ENCODE measurements at regions not wholly inside any gene's neighbourhood (a gene's known extent, or its start where the extent isn't known, plus 50 kb on each side); places are given as distances from the start of the nearest gene placed in this dataset.

GRCh38 chr16:77541165-77541564 lies 106.3 kb upstream of the ADAMTS18 start:
- no peak overlapping the region for H3K4me3 ChIP-seq (replicated peaks; ENCODE audit: insufficient read depth, low read length)
- DNase-seq (ENCODE audit: low read depth in 1 of 2, low spot score in 1 of 2), result no peak
- no peaks in the 10 kb centered on the region for H3K27me3 ChIP-seq (ENCODE audit: insufficient read depth, poor library complexity, severe bottlenecking)
- TF ChIP-seq REST (IDR thresholded peaks at IDR 0.05; ENCODE audit: insufficient replicate concordance, low read depth) (no peak), GABPA (IDR thresholded peaks at IDR 0.05; ENCODE audit: low read depth) (no peak), SPI1 (IDR thresholded peaks at IDR 0.05; ENCODE audit: borderline replicate concordance, low read depth) (no peak), CTCF (IDR thresholded peaks at IDR 0.05; ENCODE audit: insufficient read depth, low read length) (no peak), POLR2AphosphoS5 (IDR thresholded peaks at IDR 0.05; ENCODE audit: low read depth) (no peak)
- no peak overlapping the region for H3K27ac ChIP-seq (replicated peaks)

GRCh38 chr16:77548151-77548550 lies 113.3 kb upstream of the ADAMTS18 start:
- no peak for DNase-seq (ENCODE audit: low read depth in 1 of 2, low spot score in 1 of 2)
- TF ChIP-seq GABPA (IDR thresholded peaks at IDR 0.05; ENCODE audit: low read depth), result no peak
- no peak for TF ChIP-seq SPI1 (IDR thresholded peaks at IDR 0.05; ENCODE audit: borderline replicate concordance, low read depth)
- TF ChIP-seq REST (IDR thresholded peaks at IDR 0.05; ENCODE audit: insufficient replicate concordance, low read depth), result no peak
- TF ChIP-seq CTCF (IDR thresholded peaks at IDR 0.05; ENCODE audit: insufficient read depth, low read length), result no peak
- no peak for TF ChIP-seq POLR2AphosphoS5 (IDR thresholded peaks at IDR 0.05; ENCODE audit: low read depth)
- Histone ChIP-seq H3K4me3 (replicated peaks; ENCODE audit: insufficient read depth, low read length) (no peak overlapping the region), H3K27me3 (ENCODE audit: insufficient read depth, poor library complexity, severe bottlenecking) (no peaks in the 10 kb centered on the region), H3K27ac (replicated peaks) (no peak overlapping the region)

GRCh38 chr16:77548766-77549165 lies 113.9 kb upstream of the ADAMTS18 start:
- Histone ChIP-seq H3K4me3 (replicated peaks; ENCODE audit: insufficient read depth, low read length) (no peak overlapping the region), H3K27me3 (ENCODE audit: insufficient read depth, poor library complexity, severe bottlenecking) (no peaks in the 10 kb centered on the region), H3K27ac (replicated peaks) (no peak overlapping the region)
- TF ChIP-seq CTCF (IDR thresholded peaks at IDR 0.05; ENCODE audit: insufficient read depth, low read length), result no peak
- TF ChIP-seq POLR2AphosphoS5 (IDR thresholded peaks at IDR 0.05; ENCODE audit: low read depth), result no peak
- no peak for TF ChIP-seq SPI1 (IDR thresholded peaks at IDR 0.05; ENCODE audit: borderline replicate concordance, low read depth)
- TF ChIP-seq REST (IDR thresholded peaks at IDR 0.05; ENCODE audit: insufficient replicate concordance, low read depth), result no peak
- no peak for TF ChIP-seq GABPA (IDR thresholded peaks at IDR 0.05; ENCODE audit: low read depth)
- DNase-seq (ENCODE audit: low read depth in 1 of 2, low spot score in 1 of 2), result no peak

Measured in HL-60 (cell line).